BJ (cell line): ENCODE measurements at regions not wholly inside any gene's neighbourhood (a gene's known extent, or its start where the extent isn't known, plus 50 kb on each side); places are given as distances from the start of the nearest gene placed in this dataset.

Experiments
- CTCF ChIA-PET: fragments of 350-600 bp; formaldehyde crosslinking; extraction: SDS; loops from one replicate; lab custom pipeline; 2021; ENCODE audit warnings: antibody characterized with exemption, inconsistent platforms; lab: Yijun Ruan, JAX
- POLR2A ChIA-PET: fragments of 300-600 bp; sonication (Branson Sonifier 250); formaldehyde crosslinking; extraction: SDS; loops from one replicate; lab custom pipeline; 2021; ENCODE audit warnings: antibody characterized with exemption; lab: Charles Lee
- DNase-seq: peaks from one replicate; pipeline ENCODE4 v3.0.0-alpha.2; 2011; ENCODE audit warnings: low read depth
- H3K27me3 ChIP-seq: 2 replicates; pipeline ENCODE4 v1.6.0; 2011; ENCODE audit warnings: low read length; ENCODE audit not compliant: control insufficient read depth, insufficient read depth
- H3K36me3 ChIP-seq: 2 replicates; pipeline ENCODE4 v1.5.1; 2011; ENCODE audit warnings: low read length; ENCODE audit not compliant: control insufficient read depth, insufficient read depth
- H3K4me3 ChIP-seq: 2 replicates; pipeline ENCODE4 v1.5.1; 2011; ENCODE audit warnings: low read depth, mild to moderate bottlenecking, control low read depth, low read length
- TF ChIP-seq, protein P1 (sequence below): IDR thresholded peaks from 2 replicates; pipeline ENCODE4 v1.5.1; 2011; ENCODE audit warnings: low read depth, mild to moderate bottlenecking, control low read depth, inconsistent platforms, low read length, moderate library complexity; ENCODE audit not compliant: insufficient read depth

DNA sequence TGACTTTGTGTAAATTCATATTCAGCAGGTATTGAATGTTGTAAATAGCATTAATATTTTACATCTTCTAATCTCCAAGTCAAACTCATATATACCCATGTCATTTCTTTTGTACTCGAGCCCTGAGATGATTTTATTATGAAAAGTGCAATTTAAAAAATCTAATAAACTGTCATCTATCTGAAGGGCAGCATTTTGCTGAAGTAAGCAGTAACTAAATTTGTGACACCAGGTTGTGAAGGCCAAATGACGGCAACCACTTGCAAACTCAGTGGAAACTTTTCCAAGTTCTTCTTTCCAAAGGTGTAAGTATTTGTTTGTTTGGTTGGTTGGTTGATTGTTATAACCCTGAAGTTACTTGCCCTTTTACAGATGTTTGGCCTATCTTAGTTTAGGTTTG, 188.3 kb downstream of the GPR37 start:
- H3K4me3 ChIP-seq: no peak overlapping the region
- DNase-seq: no peak
- POLR2A ChIA-PET: no interaction called here
- no peaks in the 10 kb centered on the region for H3K27me3 ChIP-seq
- TF ChIP-seq, protein P1, sequence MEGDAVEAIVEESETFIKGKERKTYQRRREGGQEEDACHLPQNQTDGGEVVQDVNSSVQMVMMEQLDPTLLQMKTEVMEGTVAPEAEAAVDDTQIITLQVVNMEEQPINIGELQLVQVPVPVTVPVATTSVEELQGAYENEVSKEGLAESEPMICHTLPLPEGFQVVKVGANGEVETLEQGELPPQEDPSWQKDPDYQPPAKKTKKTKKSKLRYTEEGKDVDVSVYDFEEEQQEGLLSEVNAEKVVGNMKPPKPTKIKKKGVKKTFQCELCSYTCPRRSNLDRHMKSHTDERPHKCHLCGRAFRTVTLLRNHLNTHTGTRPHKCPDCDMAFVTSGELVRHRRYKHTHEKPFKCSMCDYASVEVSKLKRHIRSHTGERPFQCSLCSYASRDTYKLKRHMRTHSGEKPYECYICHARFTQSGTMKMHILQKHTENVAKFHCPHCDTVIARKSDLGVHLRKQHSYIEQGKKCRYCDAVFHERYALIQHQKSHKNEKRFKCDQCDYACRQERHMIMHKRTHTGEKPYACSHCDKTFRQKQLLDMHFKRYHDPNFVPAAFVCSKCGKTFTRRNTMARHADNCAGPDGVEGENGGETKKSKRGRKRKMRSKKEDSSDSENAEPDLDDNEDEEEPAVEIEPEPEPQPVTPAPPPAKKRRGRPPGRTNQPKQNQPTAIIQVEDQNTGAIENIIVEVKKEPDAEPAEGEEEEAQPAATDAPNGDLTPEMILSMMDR: no peak
- H3K36me3 ChIP-seq: no peaks in the 10 kb centered on the region
- CTCF ChIA-PET: no interaction called here

DNA sequence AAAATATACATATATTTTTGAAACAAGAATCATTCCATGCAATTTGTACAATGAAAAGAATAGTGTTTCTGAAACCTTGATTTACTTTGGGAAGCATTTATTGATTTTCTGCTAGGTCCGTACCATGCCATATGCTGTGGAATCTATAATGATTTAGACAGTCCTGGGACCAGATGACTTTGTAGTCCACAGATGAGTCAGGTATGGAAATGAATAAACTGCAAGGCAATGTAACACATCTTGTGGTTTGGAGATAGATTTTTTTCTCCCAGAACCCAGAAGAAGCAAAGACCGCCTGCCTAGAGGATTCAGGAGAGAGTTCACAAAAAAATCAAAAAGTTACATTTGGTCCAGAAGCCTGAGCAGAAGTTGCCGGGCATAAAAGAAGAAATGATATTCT, 190.4 kb downstream of the GPR37 start:
- no peak for DNase-seq
- Histone ChIP-seq H3K27me3 (no peaks in the 10 kb centered on the region), H3K4me3 (no peak overlapping the region), H3K36me3 (no peaks in the 10 kb centered on the region)
- TF ChIP-seq, protein P1: no peak
- ChIA-PET POLR2A (no interaction called here), CTCF (interaction anchor here (1.6 kb wide), 1 partner anchor 11 kb away, joined by 3 read pairs; no protein-coding TSS in a partner anchor)

GRCh38 chr7:124570558-124570957, 195.0 kb downstream of the GPR37 start:
- TF ChIP-seq, protein P1: no peak
- no peak overlapping the region for H3K4me3 ChIP-seq
- H3K36me3 ChIP-seq: no peaks in the 10 kb centered on the region
- CTCF ChIA-PET: no interaction called here
- no peaks in the 10 kb centered on the region for H3K27me3 ChIP-seq
- POLR2A ChIA-PET: no interaction called here
- no peak for DNase-seq

DNA sequence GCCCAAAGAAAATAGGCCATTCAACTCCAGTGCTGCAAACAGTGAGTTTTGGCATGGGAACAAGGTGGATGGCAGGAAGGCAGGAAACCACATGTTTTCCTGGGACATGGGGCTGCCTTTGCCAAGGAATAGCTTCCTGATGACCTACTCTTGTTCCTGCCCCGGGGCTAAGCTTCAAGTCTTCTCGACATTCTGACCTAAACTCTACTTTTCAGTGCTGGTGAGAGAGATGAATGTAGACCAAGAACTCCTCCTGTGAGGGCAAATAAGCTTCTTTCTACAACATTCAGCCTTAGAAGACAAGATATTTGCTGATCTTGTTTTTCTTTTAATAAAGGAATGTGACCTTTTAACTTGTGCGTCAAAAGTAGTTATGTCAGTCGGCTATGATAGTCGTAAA, 199.0 kb downstream of the GPR37 start:
- CTCF ChIA-PET: interaction anchor here (0.9 kb wide), 1 partner anchor 107 kb away, joined by 3 read pairs; no protein-coding TSS in a partner anchor
- DNase-seq: peak; percentile 5
- H3K4me3 ChIP-seq: no peak overlapping the region
- no peaks in the 10 kb centered on the region for H3K36me3 ChIP-seq
- TF ChIP-seq, protein P1: no peak
- H3K27me3 ChIP-seq: no peaks in the 10 kb centered on the region
- POLR2A ChIA-PET: no interaction called here

DNA sequence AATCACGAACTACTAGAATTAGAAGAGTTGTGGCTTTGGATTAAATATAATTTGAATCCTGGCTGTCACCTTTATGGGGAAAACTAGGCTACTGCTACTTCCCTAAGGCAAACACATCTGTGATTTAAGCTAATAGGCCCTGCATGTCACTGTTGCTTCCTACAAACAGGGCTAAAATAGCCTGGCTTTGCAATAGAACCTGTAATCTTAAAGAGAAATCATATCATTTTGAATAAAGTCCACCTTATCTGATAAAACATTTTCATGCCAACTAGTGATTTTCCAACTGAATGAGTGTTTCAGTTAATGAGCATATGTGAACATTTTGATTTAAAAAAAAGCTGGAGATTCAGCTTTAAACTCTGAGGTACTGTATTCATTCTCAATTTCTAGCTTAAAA, 208.0 kb downstream of the GPR37 start:
- no peaks in the 10 kb centered on the region for H3K36me3 ChIP-seq
- H3K27me3 ChIP-seq: no peaks in the 10 kb centered on the region
- CTCF ChIA-PET: no interaction called here
- no peak for DNase-seq
- POLR2A ChIA-PET: interaction anchor here (0.6 kb wide), 1 partner anchor 8 kb away, joined by 3 read pairs; no protein-coding TSS in a partner anchor
- TF ChIP-seq, protein P1: no peak
- H3K4me3 ChIP-seq: no peak overlapping the region
